ENCODE measurements at regions not wholly inside any gene's neighbourhood (a gene's known extent, or its start where the extent isn't known, plus 50 kb on each side); places are given as distances from the start of the nearest gene placed in this dataset.

- no peaks in the 10 kb centered on the region for H3K36me3 ChIP-seq (ENCODE audit: control insufficient read depth, insufficient read depth, low read length)
- no peaks in the 10 kb centered on the region for H3K27me3 ChIP-seq (ENCODE audit: control insufficient read depth, insufficient read depth, low read length)
- TF ChIP-seq CTCF (IDR thresholded peaks at IDR 0.05; ENCODE audit: insufficient read depth, low read length, severe bottlenecking): no peak
- no peak overlapping the region for H3K4me3 ChIP-seq (ENCODE audit: low read depth, low read length)
- FAIRE-seq: no peak
- no peak for DNase-seq (ENCODE audit: low read depth)
Observed at GRCh38 chr22:48980918-48981317, 846.8 kb downstream of the BRD1 start.

GRCh38 chr22:48980409-48980808, 847.3 kb downstream of the BRD1 start:
- FAIRE-seq (no peak), DNase-seq (ENCODE audit: low read depth) (no peak)
- TF ChIP-seq CTCF (IDR thresholded peaks at IDR 0.05; ENCODE audit: insufficient read depth, low read length, severe bottlenecking): no peak

GRCh38 chr22:48979482-48979881, 848.2 kb downstream of the BRD1 start:
- no peaks in the 10 kb centered on the region for H3K27me3 ChIP-seq (ENCODE audit: control insufficient read depth, insufficient read depth, low read length)
- FAIRE-seq (no peak), DNase-seq (ENCODE audit: low read depth) (no peak)
- no peak for TF ChIP-seq CTCF (IDR thresholded peaks at IDR 0.05; ENCODE audit: insufficient read depth, low read length, severe bottlenecking)
- no peak overlapping the region for H3K4me3 ChIP-seq (ENCODE audit: low read depth, low read length)
- no peaks in the 10 kb centered on the region for H3K36me3 ChIP-seq (ENCODE audit: control insufficient read depth, insufficient read depth, low read length)

More at GRCh38 chr22:48980409-48980808, 847.3 kb downstream of the BRD1 start:
- no peaks in the 10 kb centered on the region for H3K36me3 ChIP-seq (ENCODE audit: control insufficient read depth, insufficient read depth, low read length)
- no peak overlapping the region for H3K4me3 ChIP-seq (ENCODE audit: low read depth, low read length)
- no peaks in the 10 kb centered on the region for H3K27me3 ChIP-seq (ENCODE audit: control insufficient read depth, insufficient read depth, low read length)

- no peaks in the 10 kb centered on the region for H3K36me3 ChIP-seq (ENCODE audit: control insufficient read depth, insufficient read depth, low read length)
- no peak for TF ChIP-seq CTCF (IDR thresholded peaks at IDR 0.05; ENCODE audit: insufficient read depth, low read length, severe bottlenecking)
- no peaks in the 10 kb centered on the region for H3K27me3 ChIP-seq (ENCODE audit: control insufficient read depth, insufficient read depth, low read length)
- DNase-seq (ENCODE audit: low read depth) (no peak), FAIRE-seq (no peak)
- H3K4me3 ChIP-seq (ENCODE audit: low read depth, low read length): no peak overlapping the region
Observed at GRCh38 chr22:48976556-48977535, 850.8 kb downstream of the BRD1 start.

- Histone ChIP-seq H3K36me3 (ENCODE audit: control insufficient read depth, insufficient read depth, low read length) (no peaks in the 10 kb centered on the region), H3K4me3 (ENCODE audit: low read depth, low read length) (no peak overlapping the region), H3K27me3 (ENCODE audit: control insufficient read depth, insufficient read depth, low read length) (no peaks in the 10 kb centered on the region)
- no peak for DNase-seq (ENCODE audit: low read depth)
- no peak for FAIRE-seq
- no peak for TF ChIP-seq CTCF (IDR thresholded peaks at IDR 0.05; ENCODE audit: insufficient read depth, low read length, severe bottlenecking)
Observed at GRCh38 chr22:48975886-48976285, 851.8 kb downstream of the BRD1 start.

All from bronchial epithelial cell (primary cell).